CD14-positive monocyte (primary cell): ENCODE measurements at regions not wholly inside any gene's neighbourhood (a gene's known extent, or its start where the extent isn't known, plus 50 kb on each side); places are given as distances from the start of the nearest gene placed in this dataset.

Source experiments
- DNase-seq, 3 donors: peaks; one replicate each; pipeline ENCODE4 v3.0.0-alpha.2; 2011 to 2022
- H2AFZ ChIP-seq: 2 replicates; pipeline ENCODE4 v1.6.0; 2012; ENCODE audit warnings: mild to moderate bottlenecking, low read depth, low read length, inconsistent platforms; ENCODE audit not compliant: insufficient read depth, poor library complexity, severe bottlenecking
- H3K27ac ChIP-seq, 2 donors: 1 replicate in 1 of 2; 2 replicates in 1 of 2; pipeline ENCODE4 v1.5.1; 2012 to 2013; ENCODE audit warnings: low read length in 2 of 2, control low read depth in 1 of 2, inconsistent platforms in 1 of 2, low read depth in 1 of 2, mild to moderate bottlenecking in 1 of 2
- H3K27me3 ChIP-seq, 2 donors: one replicate each; pipeline versions ENCODE4 v1.6.0 to v1.6.1; 2011 to 2013; ENCODE audit warnings: low read length in 2 of 2; ENCODE audit not compliant: control insufficient read depth in 2 of 2, insufficient read depth in 2 of 2
- H3K36me3 ChIP-seq, 2 donors: replicated peaks in 1 of 2; 1 replicate in 1 of 2; 2 replicates in 1 of 2; pipeline versions ENCODE4 v1.5.1 to v1.6.1; 2012 to 2013; ENCODE audit warnings: low read length in 2 of 2, control low read depth in 1 of 2, inconsistent platforms in 1 of 2, mild to moderate bottlenecking in 1 of 2; ENCODE audit not compliant: insufficient read depth in 2 of 2, control insufficient read depth in 1 of 2
- H3K4me1 ChIP-seq, 2 donors: 1 replicate in 1 of 2; 2 replicates in 1 of 2; pipeline versions ENCODE4 v1.5.1 to v1.6.1; 2012 to 2013; ENCODE audit warnings: low read length in 2 of 2, control low read depth in 1 of 2, inconsistent platforms in 1 of 2, mild to moderate bottlenecking in 1 of 2, moderate library complexity in 1 of 2; ENCODE audit not compliant: insufficient read depth in 2 of 2, control insufficient read depth in 1 of 2
- H3K4me2 ChIP-seq: replicated peaks from 2 replicates; pipeline ENCODE3; 2012; ENCODE audit warnings: low read length, moderate library complexity, mild to moderate bottlenecking; ENCODE audit not compliant: poor library complexity, severe bottlenecking; ENCODE audit errors: extremely low read depth
- H3K4me3 ChIP-seq, 3 experiments: fragments of 200-600 bp in 1 of 3; sonication (generic) in 1 of 3; replicated peaks in 1 of 3; 1 replicate in 2 of 3; 2 replicates in 1 of 3; pipeline ENCODE4 v1.5.1; 2011 to 2013; ENCODE audit warnings: low read length in 3 of 3, mild to moderate bottlenecking in 3 of 3, control low read depth in 2 of 3, low read depth in 2 of 3, inconsistent platforms in 1 of 3, moderate library complexity in 1 of 3
- H3K79me2 ChIP-seq: 2 replicates; pipeline ENCODE4 v1.6.0; 2012; ENCODE audit warnings: mild to moderate bottlenecking, control low read depth, inconsistent platforms, low read length, moderate library complexity; ENCODE audit not compliant: insufficient read depth
- H3K9ac ChIP-seq: 2 replicates; pipeline ENCODE4 v1.6.0; 2017; ENCODE audit warnings: low read length, mild to moderate bottlenecking; ENCODE audit not compliant: insufficient read depth, poor library complexity, severe bottlenecking
- H3K9me3 ChIP-seq, 2 donors: replicated peaks in 1 of 2; 1 replicate in 1 of 2; 2 replicates in 1 of 2; pipeline versions ENCODE4 v1.5.1 to v1.6.1; 2012 to 2013; ENCODE audit warnings: low read length in 2 of 2, control low read depth in 1 of 2; ENCODE audit not compliant: control insufficient read depth in 1 of 2, insufficient read depth in 1 of 2
- H4K20me1 ChIP-seq: 2 replicates; pipeline ENCODE4 v1.6.0; 2012; ENCODE audit warnings: mild to moderate bottlenecking, low read length, control low read depth, moderate library complexity; ENCODE audit not compliant: insufficient read depth
- H3K27ac Mint-ChIP-seq, 7 donors: one replicate each; pipeline ENCODE4 v1.8.0; 2020; ENCODE audit warnings: mild to moderate bottlenecking in 7 of 7, mixed read lengths in 7 of 7, moderate library complexity in 6 of 7, inconsistent platforms in 2 of 7
- H3K27me3 Mint-ChIP-seq, 3 donors: one replicate each; pipeline ENCODE4 v1.8.0; 2021 to 2022; ENCODE audit warnings: low read depth in 3 of 3, mild to moderate bottlenecking in 3 of 3, mixed read lengths in 3 of 3, moderate library complexity in 3 of 3, inconsistent platforms in 1 of 3
- H3K36me3 Mint-ChIP-seq, 2 donors: one replicate each; pipeline ENCODE4 v1.8.0; 2020; ENCODE audit warnings: mixed read lengths in 2 of 2, inconsistent platforms in 1 of 2, mild to moderate bottlenecking in 1 of 2
- H3K4me1 Mint-ChIP-seq: one replicate; pipeline ENCODE4 v1.8.0; 2020; ENCODE audit warnings: mild to moderate bottlenecking, mixed read lengths
- H3K4me3 Mint-ChIP-seq, 2 donors: one replicate each; pipeline ENCODE4 v1.8.0; 2020; ENCODE audit warnings: mild to moderate bottlenecking in 2 of 2, mixed read lengths in 2 of 2, moderate library complexity in 1 of 2
- H3K9me3 Mint-ChIP-seq, 7 donors: one replicate each; pipeline ENCODE4 v1.8.0; 2020 to 2022; ENCODE audit warnings: mixed read lengths in 7 of 7, mild to moderate bottlenecking in 6 of 7, moderate library complexity in 6 of 7, inconsistent platforms in 2 of 7
- CTCF ChIP-seq: fragments of 200-600 bp; IDR thresholded peaks from one replicate; pipeline ENCODE4 v1.8.0; 2022; ENCODE audit warnings: antibody characterized with exemption, mild to moderate bottlenecking
- WGBS: methylation state at CpG from one replicate; pipeline ENCODE4 v1.1.5; 2013; ENCODE audit warnings: missing lambda C conversion rate; ENCODE audit not compliant: insufficient coverage; 5-methylcytosine and 5-hydroxymethylcytosine counted together
- intact Hi-C, 2 donors: fragments of 100-400 bp; cut with micrococcal nuclease; formaldehyde crosslinking; loops; one replicate each; pipeline versions ENCODE4 v1.15.0 to v1.15.1; 2023

GRCh38 chr10:120365872-120366271 lies 91.2 kb upstream of the PLPP4 start:
- Histone ChIP-seq H4K20me1 (no peaks in the 10 kb centered on the region), H3K9ac (no peak overlapping the region), H3K27me3 (no peaks in the 10 kb centered on the region), H3K27ac (no peak overlapping the region), H2AFZ (no peak overlapping the region), H3K4me2 (no peak overlapping the region), H3K4me3 (no peak overlapping the region), H3K36me3 (no peaks in the 10 kb centered on the region), H3K9me3 (no peaks in the 10 kb centered on the region), H3K79me2 (no peaks in the 10 kb centered on the region), H3K4me1 (no peaks in the 10 kb centered on the region)
- Mint-ChIP-seq H3K27ac (no peak overlapping the region), H3K36me3 (no peaks in the 10 kb centered on the region), H3K9me3 (peaks cover 0 to 2% (median 0%) of the 10 kb centered on the region in 7 donors), H3K27me3 (peaks cover 1 to 3% (median 3%) of the 10 kb centered on the region in 3 donors), H3K4me3 (no peak overlapping the region), H3K4me1 (no peaks in the 10 kb centered on the region)
- intact Hi-C loops = no loop called here
- TF ChIP-seq CTCF = no peak
- WGBS = 80% methylated on average over 1 of the region's 5 CpGs
- DNase-seq = no peak

GRCh38 chr10:120367341-120367740 lies 89.7 kb upstream of the PLPP4 start:
- no peak overlapping the region for H3K9ac ChIP-seq
- no peaks in the 10 kb centered on the region for H3K36me3 ChIP-seq
- no peak overlapping the region for H3K4me3 ChIP-seq
- H2AFZ ChIP-seq = no peak overlapping the region
- intact Hi-C loops = no loop called here
- no peaks in the 10 kb centered on the region for H4K20me1 ChIP-seq
- H3K4me1 ChIP-seq = no peaks in the 10 kb centered on the region
- no peaks in the 10 kb centered on the region for H3K79me2 ChIP-seq
- no peak overlapping the region for H3K27ac Mint-ChIP-seq
- H3K9me3 ChIP-seq = no peaks in the 10 kb centered on the region
- H3K27me3 Mint-ChIP-seq = peaks cover 0 to 5% (median 1%) of the 10 kb centered on the region in 3 donors
- no peaks in the 10 kb centered on the region for H3K4me1 Mint-ChIP-seq
- no peak for DNase-seq
- no peak overlapping the region for H3K27ac ChIP-seq
- H3K4me3 Mint-ChIP-seq = no peak overlapping the region
- H3K4me2 ChIP-seq = no peak overlapping the region
- WGBS = no CpG with 5 or more reads among the region's 3 CpGs
- no peaks in the 10 kb centered on the region for H3K27me3 ChIP-seq
- H3K36me3 Mint-ChIP-seq = no peaks in the 10 kb centered on the region
- TF ChIP-seq CTCF = no peak
- peaks cover 0 to 5% (median 0%) of the 10 kb centered on the region in 7 donors for H3K9me3 Mint-ChIP-seq
